ENCODE measurements at regions not wholly inside any gene's neighbourhood (a gene's known extent, or its start where the extent isn't known, plus 50 kb on each side); places are given as distances from the start of the nearest gene placed in this dataset.
"Not testable (repeated sequence)": the region's sequence is repeated elsewhere in the genome, so short reads cannot be mapped to it uniquely, and the experiment has no call there.

GRCh38 chr5:112534611-112535255, 115.7 kb upstream of the EPB41L4A start:
- Histone ChIP-seq H3K4me1 (ENCODE audit: control insufficient read depth, insufficient read depth, low read length) (peaks cover 11% of the 10 kb centered on the region), H3K36me3 (ENCODE audit: control insufficient read depth, insufficient read depth, low read length) (no peaks in the 10 kb centered on the region), H3K9me3 (ENCODE audit: control insufficient read depth, insufficient read depth, low read length) (no peaks in the 10 kb centered on the region)

GRCh38 chr5:112535356-112535755, 116.3 kb upstream of the EPB41L4A start:
- Histone ChIP-seq H3K9me3 (ENCODE audit: control insufficient read depth, insufficient read depth, low read length) (no peaks in the 10 kb centered on the region), H3K4me3 (ENCODE audit: low read depth, low read length) (no peak overlapping the region), H3K36me3 (ENCODE audit: control insufficient read depth, insufficient read depth, low read length) (no peaks in the 10 kb centered on the region), H3K4me1 (ENCODE audit: control insufficient read depth, insufficient read depth, low read length) (peaks cover 11% of the 10 kb centered on the region), H3K27me3 (ENCODE audit: control insufficient read depth, insufficient read depth, low read length) (no peaks in the 10 kb centered on the region), H3K9ac (ENCODE audit: low read depth, low read length) (no peak overlapping the region)

More at GRCh38 chr5:112534611-112535255, 115.7 kb upstream of the EPB41L4A start:
- Histone ChIP-seq H3K4me3 (ENCODE audit: low read depth, low read length) (no peak overlapping the region), H3K27me3 (ENCODE audit: control insufficient read depth, insufficient read depth, low read length) (no peaks in the 10 kb centered on the region), H3K9ac (ENCODE audit: low read depth, low read length) (no peak overlapping the region)

- H3K4me3 ChIP-seq (ENCODE audit: low read depth, low read length); H3K27me3 ChIP-seq (ENCODE audit: control insufficient read depth, insufficient read depth, low read length); H3K4me1 ChIP-seq (ENCODE audit: control insufficient read depth, insufficient read depth, low read length); H3K9ac ChIP-seq (ENCODE audit: low read depth, low read length); H3K9me3 ChIP-seq (ENCODE audit: control insufficient read depth, insufficient read depth, low read length); H3K36me3 ChIP-seq (ENCODE audit: control insufficient read depth, insufficient read depth, low read length): not testable (repeated sequence)
Observed at GRCh38 chr5:112544558-112544957, 125.5 kb upstream of the EPB41L4A start.

DNA sequence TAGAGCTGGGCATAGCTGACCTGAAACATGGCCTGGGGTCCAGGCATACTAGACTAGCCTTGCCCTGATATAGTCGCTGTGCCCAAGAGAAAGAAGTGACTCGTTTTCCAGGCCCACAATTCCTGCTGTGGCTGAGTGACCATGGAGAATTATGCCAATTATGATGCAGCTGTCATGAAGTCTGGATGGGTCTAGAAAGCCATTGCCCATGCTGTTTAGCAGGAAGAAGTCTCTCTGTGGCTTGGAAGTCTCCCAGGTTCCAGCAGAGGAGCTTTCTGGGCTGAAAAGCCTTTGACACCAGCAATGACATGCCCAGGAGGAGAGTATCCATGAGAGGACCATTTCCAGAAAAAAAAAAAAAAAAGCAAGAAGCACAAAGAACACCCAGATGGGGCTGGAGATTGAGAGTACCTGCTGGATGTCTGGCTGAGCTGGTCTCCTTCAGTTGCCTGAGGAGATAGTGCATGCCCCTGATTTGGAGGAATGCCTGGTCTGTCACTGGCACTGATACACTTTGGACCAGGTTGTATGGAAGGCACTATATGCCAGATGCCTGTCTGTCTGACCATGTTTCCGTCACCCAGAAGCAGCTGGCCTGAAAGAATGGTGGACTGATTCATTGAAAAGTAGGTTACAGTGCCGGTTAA, 128.0 kb upstream of the EPB41L4A start:
- Histone ChIP-seq H3K27me3 (ENCODE audit: control insufficient read depth, insufficient read depth, low read length) (no peaks in the 10 kb centered on the region), H3K9me3 (ENCODE audit: control insufficient read depth, insufficient read depth, low read length) (no peaks in the 10 kb centered on the region), H3K9ac (ENCODE audit: low read depth, low read length) (no peak overlapping the region), H3K36me3 (ENCODE audit: control insufficient read depth, insufficient read depth, low read length) (no peaks in the 10 kb centered on the region), H3K4me1 (ENCODE audit: control insufficient read depth, insufficient read depth, low read length) (no peaks in the 10 kb centered on the region), H3K4me3 (ENCODE audit: low read depth, low read length) (no peak overlapping the region)

- H3K27me3 ChIP-seq (ENCODE audit: control insufficient read depth, insufficient read depth, low read length), result no peaks in the 10 kb centered on the region
- H3K4me1 ChIP-seq (ENCODE audit: control insufficient read depth, insufficient read depth, low read length), result no peaks in the 10 kb centered on the region
- H3K9me3 ChIP-seq (ENCODE audit: control insufficient read depth, insufficient read depth, low read length), result no peaks in the 10 kb centered on the region
- H3K36me3 ChIP-seq (ENCODE audit: control insufficient read depth, insufficient read depth, low read length), result no peaks in the 10 kb centered on the region
- H3K9ac ChIP-seq (ENCODE audit: low read depth, low read length), result no peak overlapping the region
- no peak overlapping the region for H3K4me3 ChIP-seq (ENCODE audit: low read depth, low read length)
Observed at GRCh38 chr5:112548246-112548881, 129.3 kb upstream of the EPB41L4A start.

GRCh38 chr5:112549127-112549526, 130.1 kb upstream of the EPB41L4A start:
- Histone ChIP-seq H3K27me3 (ENCODE audit: control insufficient read depth, insufficient read depth, low read length) (no peaks in the 10 kb centered on the region), H3K4me3 (ENCODE audit: low read depth, low read length) (no peak overlapping the region), H3K36me3 (ENCODE audit: control insufficient read depth, insufficient read depth, low read length) (no peaks in the 10 kb centered on the region), H3K9ac (ENCODE audit: low read depth, low read length) (no peak overlapping the region), H3K9me3 (ENCODE audit: control insufficient read depth, insufficient read depth, low read length) (no peaks in the 10 kb centered on the region), H3K4me1 (ENCODE audit: control insufficient read depth, insufficient read depth, low read length) (no peaks in the 10 kb centered on the region)

DNA sequence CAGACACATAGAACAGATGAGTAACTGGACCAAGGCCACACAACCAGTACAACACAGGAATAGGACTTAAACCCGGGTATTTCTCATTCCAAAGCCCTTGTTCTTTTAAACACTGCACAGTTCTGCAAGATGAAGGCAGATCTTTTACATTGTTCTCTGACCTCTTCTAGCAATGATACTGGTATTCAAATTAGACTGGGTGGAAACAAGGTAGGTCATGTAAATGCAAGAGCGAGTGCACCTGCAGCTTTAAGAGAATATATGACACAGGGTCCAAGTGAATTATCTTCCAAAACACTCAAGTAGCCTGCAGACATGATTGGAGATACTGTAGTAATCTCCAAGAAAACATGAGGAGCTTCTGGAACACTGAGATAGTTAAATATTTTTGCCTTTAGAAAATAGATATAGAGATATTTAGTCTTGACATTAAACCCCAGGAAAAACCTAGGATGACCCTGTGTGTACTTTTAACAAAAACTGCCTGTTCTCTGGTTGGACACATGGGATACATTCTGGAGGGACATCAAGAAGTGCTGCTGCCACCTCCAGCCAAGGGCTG, 130.6 kb upstream of the EPB41L4A start:
- no peak overlapping the region for H3K4me3 ChIP-seq (ENCODE audit: low read depth, low read length)
- no peaks in the 10 kb centered on the region for H3K27me3 ChIP-seq (ENCODE audit: control insufficient read depth, insufficient read depth, low read length)
- H3K4me1 ChIP-seq (ENCODE audit: control insufficient read depth, insufficient read depth, low read length), result no peaks in the 10 kb centered on the region
- no peak overlapping the region for H3K9ac ChIP-seq (ENCODE audit: low read depth, low read length)
- no peaks in the 10 kb centered on the region for H3K9me3 ChIP-seq (ENCODE audit: control insufficient read depth, insufficient read depth, low read length)
- no peaks in the 10 kb centered on the region for H3K36me3 ChIP-seq (ENCODE audit: control insufficient read depth, insufficient read depth, low read length)

DNA sequence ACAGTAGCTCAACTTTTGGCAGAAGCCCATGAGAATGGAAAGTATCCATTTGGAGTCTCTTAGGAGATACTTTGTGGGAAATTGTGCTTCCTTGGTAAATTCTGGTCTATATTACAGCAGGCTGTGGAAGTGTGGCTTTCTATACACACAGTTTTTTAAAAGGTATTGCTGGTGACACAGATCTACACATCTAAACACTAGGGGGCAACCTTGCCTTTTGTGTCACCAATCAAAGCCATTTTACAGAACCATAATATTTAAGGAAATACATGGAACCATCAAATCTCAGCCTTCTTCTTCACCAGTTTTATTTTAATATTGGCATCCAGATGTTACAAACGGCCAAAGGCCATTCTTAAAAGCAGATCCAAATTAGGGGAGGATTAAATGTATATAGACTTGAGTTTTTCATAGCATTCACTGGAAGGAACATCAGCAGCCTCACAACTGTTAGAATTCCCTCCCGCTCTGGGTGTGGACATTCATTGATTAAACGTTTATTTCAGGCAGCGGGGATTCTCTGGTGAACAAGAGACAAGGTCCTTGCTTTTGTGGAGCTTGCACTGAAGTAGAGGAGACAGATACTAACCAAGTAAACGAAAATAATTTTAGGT, 132.4 kb upstream of the EPB41L4A start:
- Histone ChIP-seq H3K9me3 (ENCODE audit: control insufficient read depth, insufficient read depth, low read length) (no peaks in the 10 kb centered on the region), H3K36me3 (ENCODE audit: control insufficient read depth, insufficient read depth, low read length) (no peaks in the 10 kb centered on the region), H3K4me1 (ENCODE audit: control insufficient read depth, insufficient read depth, low read length) (no peaks in the 10 kb centered on the region), H3K27me3 (ENCODE audit: control insufficient read depth, insufficient read depth, low read length) (no peaks in the 10 kb centered on the region), H3K9ac (ENCODE audit: low read depth, low read length) (no peak overlapping the region), H3K4me3 (ENCODE audit: low read depth, low read length) (no peak overlapping the region)

GRCh38 chr5:112552216-112552615, 133.1 kb upstream of the EPB41L4A start:
- H3K9me3 ChIP-seq (ENCODE audit: control insufficient read depth, insufficient read depth, low read length), result no peaks in the 10 kb centered on the region
- no peak overlapping the region for H3K9ac ChIP-seq (ENCODE audit: low read depth, low read length)
- H3K36me3 ChIP-seq (ENCODE audit: control insufficient read depth, insufficient read depth, low read length), result no peaks in the 10 kb centered on the region
- no peaks in the 10 kb centered on the region for H3K4me1 ChIP-seq (ENCODE audit: control insufficient read depth, insufficient read depth, low read length)
- H3K27me3 ChIP-seq (ENCODE audit: control insufficient read depth, insufficient read depth, low read length), result no peaks in the 10 kb centered on the region
- H3K4me3 ChIP-seq (ENCODE audit: low read depth, low read length), result no peak overlapping the region

GRCh38 chr5:112552791-112553190, 133.7 kb upstream of the EPB41L4A start:
- Histone ChIP-seq H3K9me3 (ENCODE audit: control insufficient read depth, insufficient read depth, low read length) (no peaks in the 10 kb centered on the region), H3K9ac (ENCODE audit: low read depth, low read length) (no peak overlapping the region), H3K36me3 (ENCODE audit: control insufficient read depth, insufficient read depth, low read length) (no peaks in the 10 kb centered on the region), H3K27me3 (ENCODE audit: control insufficient read depth, insufficient read depth, low read length) (no peaks in the 10 kb centered on the region), H3K4me1 (ENCODE audit: control insufficient read depth, insufficient read depth, low read length) (no peaks in the 10 kb centered on the region), H3K4me3 (ENCODE audit: low read depth, low read length) (no peak overlapping the region)

DNA sequence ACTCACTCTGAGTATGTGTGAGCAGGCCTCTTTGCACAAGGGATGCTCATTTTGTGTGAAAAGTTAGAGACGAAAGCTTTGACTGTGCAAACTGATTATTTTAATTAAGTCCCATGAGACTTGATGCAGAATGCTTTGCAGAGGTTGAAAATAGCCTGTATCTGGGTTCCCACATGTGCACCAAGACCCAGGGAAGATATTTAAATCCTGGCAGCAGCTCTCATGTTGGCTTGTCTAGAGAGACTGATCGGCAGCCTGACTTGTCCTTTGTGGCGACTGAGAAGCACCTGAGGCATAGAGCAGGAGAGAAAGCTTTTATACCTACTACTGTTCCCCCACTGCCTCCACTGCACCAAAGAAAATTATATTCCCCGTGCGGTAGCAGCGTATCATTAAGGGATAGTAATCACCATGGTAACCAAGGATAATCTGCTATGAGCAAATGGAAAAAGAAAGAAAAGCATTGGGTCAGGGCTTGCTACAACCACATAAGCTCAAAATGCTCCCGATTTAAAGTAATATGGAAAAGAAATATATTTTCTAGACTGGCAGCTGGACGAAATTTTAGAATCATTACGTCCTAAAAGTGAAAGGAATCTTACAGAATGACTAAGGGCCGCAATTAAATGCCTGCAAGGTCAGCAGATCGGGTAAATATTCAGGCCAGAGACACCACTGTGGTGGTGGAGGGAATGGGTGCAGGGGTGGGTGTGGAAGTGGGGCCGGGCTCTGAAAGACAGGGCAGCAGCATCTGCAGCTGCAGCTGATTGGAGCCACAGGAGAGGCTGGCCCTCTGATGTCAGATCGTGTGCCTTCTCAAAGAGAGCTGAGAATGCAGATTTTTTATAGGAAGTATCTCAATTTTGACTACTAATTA, 135.3 kb upstream of the EPB41L4A start:
- H3K4me1 ChIP-seq (ENCODE audit: control insufficient read depth, insufficient read depth, low read length), result no peaks in the 10 kb centered on the region
- H3K4me3 ChIP-seq (ENCODE audit: low read depth, low read length), result no peak overlapping the region
- H3K36me3 ChIP-seq (ENCODE audit: control insufficient read depth, insufficient read depth, low read length), result no peaks in the 10 kb centered on the region
- H3K9me3 ChIP-seq (ENCODE audit: control insufficient read depth, insufficient read depth, low read length), result no peaks in the 10 kb centered on the region
- H3K9ac ChIP-seq (ENCODE audit: low read depth, low read length), result no peak overlapping the region
- no peaks in the 10 kb centered on the region for H3K27me3 ChIP-seq (ENCODE audit: control insufficient read depth, insufficient read depth, low read length)
